CD8-positive, alpha-beta memory T cell (primary cell): ENCODE measurements at regions not wholly inside any gene's neighbourhood (a gene's known extent, or its start where the extent isn't known, plus 50 kb on each side); places are given as distances from the start of the nearest gene placed in this dataset.
"Not testable (repeated sequence)": the region's sequence is repeated elsewhere in the genome, so short reads cannot be mapped to it uniquely, and the experiment has no call there.

ENCODE experiments used
- CTCF ChIA-PET: fragments of 350-600 bp; sonication (Branson Sonifier 250); formaldehyde crosslinking; loops from one replicate; lab custom pipeline; 2021; ENCODE audit warnings: antibody characterized with exemption; lab: Charles Lee
- POLR2A ChIA-PET: fragments of 350-600 bp; sonication (Branson Sonifier 250); formaldehyde crosslinking; loops from one replicate; lab custom pipeline; 2021; ENCODE audit warnings: antibody characterized with exemption; lab: Charles Lee
- DNase-seq, 5 donors: peaks; one replicate each; pipeline versions ENCODE4 v3.0.0 to v3.0.0-alpha.2; 2020 to 2022; ENCODE audit warnings: mixed read lengths in 1 of 5
- H3K27ac ChIP-seq: one replicate; pipeline ENCODE4 v1.7.0; 2013; ENCODE audit warnings: low read depth, mild to moderate bottlenecking, low read length, moderate library complexity
- H3K27me3 ChIP-seq: 2 replicates; pipeline ENCODE4 v1.7.0; 2013; ENCODE audit warnings: low read length, mild to moderate bottlenecking; ENCODE audit not compliant: insufficient read depth, poor library complexity, severe bottlenecking
- H3K36me3 ChIP-seq: 2 replicates; pipeline ENCODE4 v1.7.0; 2013; ENCODE audit warnings: mild to moderate bottlenecking, low read length, moderate library complexity; ENCODE audit not compliant: insufficient read depth
- H3K4me1 ChIP-seq: 2 replicates; pipeline ENCODE4 v1.7.0; 2013; ENCODE audit warnings: mild to moderate bottlenecking, low read length, moderate library complexity; ENCODE audit not compliant: insufficient read depth
- H3K4me3 ChIP-seq: 2 replicates; pipeline ENCODE4 v1.7.0; 2013; ENCODE audit warnings: mild to moderate bottlenecking, low read length
- H3K9me3 ChIP-seq: 2 replicates; pipeline ENCODE4 v1.7.0; 2013; ENCODE audit warnings: mild to moderate bottlenecking, low read length
- H3K27ac Mint-ChIP-seq, 8 donors: one replicate each; pipeline ENCODE4 v1.8.0; 2020 to 2021; ENCODE audit warnings: mixed read lengths in 8 of 8, mild to moderate bottlenecking in 6 of 8, inconsistent platforms in 3 of 8, moderate library complexity in 3 of 8
- H3K27me3 Mint-ChIP-seq, 2 donors: one replicate each; pipeline ENCODE4 v1.8.0; 2020 to 2021; ENCODE audit warnings: mixed read lengths in 2 of 2, mild to moderate bottlenecking in 1 of 2, moderate library complexity in 1 of 2
- H3K36me3 Mint-ChIP-seq, 3 donors: one replicate each; pipeline ENCODE4 v1.8.0; 2020 to 2021; ENCODE audit warnings: mixed read lengths in 3 of 3, inconsistent platforms in 1 of 3, mild to moderate bottlenecking in 1 of 3
- H3K4me1 Mint-ChIP-seq, 3 donors: one replicate each; pipeline ENCODE4 v1.8.0; 2020 to 2021; ENCODE audit warnings: mixed read lengths in 3 of 3, inconsistent platforms in 1 of 3, mild to moderate bottlenecking in 1 of 3
- H3K4me3 Mint-ChIP-seq, 7 donors: one replicate each; pipeline ENCODE4 v1.8.0; 2020 to 2021; ENCODE audit warnings: mixed read lengths in 7 of 7, mild to moderate bottlenecking in 6 of 7, moderate library complexity in 4 of 7, inconsistent platforms in 2 of 7
- H3K9me3 Mint-ChIP-seq, 5 donors: one replicate each; pipeline ENCODE4 v1.8.0; 2020 to 2022; ENCODE audit warnings: mixed read lengths in 5 of 5, mild to moderate bottlenecking in 3 of 5, moderate library complexity in 2 of 5, inconsistent platforms in 1 of 5

DNA sequence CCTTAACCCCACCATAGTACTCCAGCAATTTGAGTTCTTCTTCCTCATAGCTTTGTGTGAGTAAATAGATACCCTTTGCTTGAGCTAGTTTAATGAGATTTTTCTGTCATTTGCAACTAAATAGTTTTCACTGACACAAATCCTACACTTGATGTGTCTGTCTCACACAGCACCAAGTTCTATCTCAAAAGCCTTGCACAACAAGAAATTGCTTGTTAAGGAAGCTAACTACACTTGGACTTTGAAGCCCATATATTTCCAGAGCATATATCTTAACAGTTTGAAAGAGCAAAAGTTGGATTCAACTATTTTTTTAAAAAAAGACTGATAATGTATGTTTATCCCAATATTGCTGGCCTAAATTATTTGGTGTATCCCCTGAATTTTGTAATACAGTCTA is 459.2 kb downstream of the ACTL7B start:
- Histone ChIP-seq H3K4me1 (no peaks in the 10 kb centered on the region), H3K27me3 (no peaks in the 10 kb centered on the region), H3K9me3 (no peaks in the 10 kb centered on the region), H3K27ac (no peak overlapping the region), H3K4me3 (no peak overlapping the region), H3K36me3 (no peaks in the 10 kb centered on the region)
- ChIA-PET CTCF (no interaction called here), POLR2A (no interaction called here)
- no peak overlapping the region for H3K27ac Mint-ChIP-seq
- no peak for DNase-seq
- no peaks in the 10 kb centered on the region for H3K27me3 Mint-ChIP-seq
- peaks cover 0 to 7% (median 2%) of the 10 kb centered on the region in 5 donors for H3K9me3 Mint-ChIP-seq
- H3K4me1 Mint-ChIP-seq, result no peaks in the 10 kb centered on the region
- H3K4me3 Mint-ChIP-seq, result no peak overlapping the region
- no peaks in the 10 kb centered on the region for H3K36me3 Mint-ChIP-seq

DNA sequence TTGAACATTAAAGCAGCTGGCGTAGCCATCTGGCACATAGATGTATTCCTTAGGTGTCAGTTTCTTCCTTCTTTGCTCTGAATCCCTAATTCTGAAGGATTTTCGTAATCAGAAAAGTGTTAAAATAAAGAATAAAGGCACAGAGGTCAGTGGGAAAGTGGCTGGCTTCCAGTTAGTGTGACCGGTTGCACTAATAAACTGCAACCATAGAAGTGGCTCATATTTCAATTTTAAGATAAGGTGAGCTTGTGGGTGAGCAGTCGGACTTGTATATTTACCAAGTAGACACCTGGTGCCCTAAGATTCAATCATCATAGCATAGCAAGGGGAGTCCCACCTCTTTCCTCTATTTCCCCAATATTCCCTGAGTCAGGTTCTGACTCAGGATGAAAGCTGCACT is 459.6 kb downstream of the ACTL7B start:
- H3K36me3 Mint-ChIP-seq, result no peaks in the 10 kb centered on the region
- no peak overlapping the region for H3K27ac Mint-ChIP-seq
- H3K4me3 Mint-ChIP-seq, result no peak overlapping the region
- POLR2A ChIA-PET, result no interaction called here
- Histone ChIP-seq H3K36me3 (no peaks in the 10 kb centered on the region), H3K9me3 (no peaks in the 10 kb centered on the region), H3K27me3 (no peaks in the 10 kb centered on the region), H3K27ac (no peak overlapping the region), H3K4me3 (no peak overlapping the region), H3K4me1 (no peaks in the 10 kb centered on the region)
- H3K9me3 Mint-ChIP-seq, result peaks cover 0 to 7% (median 2%) of the 10 kb centered on the region in 5 donors
- no peaks in the 10 kb centered on the region for H3K4me1 Mint-ChIP-seq
- no peak for DNase-seq
- CTCF ChIA-PET, result no interaction called here
- no peaks in the 10 kb centered on the region for H3K27me3 Mint-ChIP-seq

DNA sequence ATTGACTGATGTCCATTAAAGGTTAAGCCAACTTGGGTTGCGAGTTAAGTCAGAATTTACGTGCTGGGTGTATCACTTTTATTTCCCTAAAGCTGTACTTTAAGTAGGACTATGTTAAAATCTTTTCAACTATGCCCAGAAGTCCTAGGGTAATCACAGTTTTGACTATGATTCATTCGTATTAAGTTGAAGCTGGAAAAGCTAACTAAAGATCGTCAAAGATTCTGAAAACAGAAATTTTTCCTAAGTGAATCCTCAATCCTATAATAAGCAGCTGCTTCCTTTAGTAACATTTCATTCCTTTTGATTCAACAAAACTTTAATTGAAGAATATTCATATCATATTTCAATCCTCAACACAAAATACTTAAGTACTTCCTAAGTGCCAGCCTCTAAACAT is 460.4 kb downstream of the ACTL7B start:
- DNase-seq, result no peak
- no peaks in the 10 kb centered on the region for H3K9me3 ChIP-seq
- Mint-ChIP-seq H3K4me3 (no peak overlapping the region), H3K4me1 (no peaks in the 10 kb centered on the region), H3K27ac (no peak overlapping the region), H3K9me3 (peaks cover 0 to 7% (median 0%) of the 10 kb centered on the region in 5 donors), H3K36me3 (no peaks in the 10 kb centered on the region), H3K27me3 (no peaks in the 10 kb centered on the region)
- CTCF ChIA-PET, result no interaction called here
- no peaks in the 10 kb centered on the region for H3K36me3 ChIP-seq
- POLR2A ChIA-PET, result no interaction called here
- H3K4me3 ChIP-seq, result no peak overlapping the region
- no peaks in the 10 kb centered on the region for H3K4me1 ChIP-seq
- no peak overlapping the region for H3K27ac ChIP-seq
- H3K27me3 ChIP-seq, result no peaks in the 10 kb centered on the region

DNA sequence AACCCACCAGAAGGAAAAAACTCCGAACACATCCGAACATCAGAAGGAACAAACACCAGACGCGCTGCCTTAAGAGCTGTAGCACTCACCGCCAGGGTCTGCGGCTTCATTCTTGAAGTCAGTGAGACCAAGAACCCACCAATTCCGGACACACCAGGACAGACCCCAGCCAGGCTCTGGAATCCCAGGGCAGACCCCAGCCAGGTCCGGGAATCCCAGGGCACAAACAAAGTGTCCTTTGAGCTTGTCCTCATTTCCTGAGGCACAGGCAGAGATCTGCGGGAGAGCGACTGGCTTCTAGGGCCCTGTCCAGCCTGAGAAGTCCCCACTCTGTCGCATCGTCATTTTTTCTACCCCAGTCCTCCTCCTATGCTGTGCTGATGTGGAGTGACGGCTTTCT is 461.1 kb downstream of the ACTL7B start:
- ChIA-PET CTCF (no interaction called here), POLR2A (no interaction called here)
- Mint-ChIP-seq H3K27me3 (no peaks in the 10 kb centered on the region), H3K36me3 (no peaks in the 10 kb centered on the region), H3K9me3 (peaks cover 0 to 7% (median 0%) of the 10 kb centered on the region in 5 donors), H3K4me3 (no peak overlapping the region), H3K27ac (no peak overlapping the region), H3K4me1 (no peaks in the 10 kb centered on the region)
- Histone ChIP-seq H3K4me1 (no peaks in the 10 kb centered on the region), H3K27me3 (no peaks in the 10 kb centered on the region), H3K27ac (no peak overlapping the region), H3K36me3 (no peaks in the 10 kb centered on the region), H3K4me3 (no peak overlapping the region), H3K9me3 (no peaks in the 10 kb centered on the region)
- DNase-seq, result no peak

DNA sequence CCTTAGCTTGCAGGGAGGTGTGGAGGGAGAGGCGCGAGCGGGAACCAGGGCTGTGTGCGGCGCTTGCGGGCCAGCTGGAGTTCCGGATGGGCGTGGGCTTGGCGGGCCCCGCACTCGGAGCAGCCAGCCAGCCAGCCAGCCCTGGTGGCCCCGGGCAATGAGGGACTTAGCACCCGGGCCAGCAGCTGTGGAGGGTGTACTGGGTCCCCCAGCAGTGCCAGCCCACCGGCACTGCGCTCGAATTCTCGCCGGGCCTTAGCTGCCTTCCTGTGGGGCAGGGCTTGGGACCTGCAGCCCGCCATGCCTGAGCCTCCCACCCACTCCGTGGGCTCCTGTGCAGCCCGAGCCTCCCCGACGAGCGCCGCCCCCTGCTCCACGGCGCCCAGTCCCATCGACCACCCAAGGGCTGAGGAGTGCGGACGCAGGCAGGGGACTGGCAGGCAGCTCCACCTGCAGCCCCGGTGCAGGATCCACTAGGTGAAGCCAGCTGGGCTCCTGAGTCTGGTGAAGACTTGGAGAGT is 462.2 kb downstream of the ACTL7B start:
- H3K4me3 Mint-ChIP-seq, POLR2A ChIA-PET, H3K9me3 ChIP-seq, H3K36me3 Mint-ChIP-seq, H3K4me1 ChIP-seq, CTCF ChIA-PET, H3K27me3 Mint-ChIP-seq, H3K27ac ChIP-seq, DNase-seq, H3K36me3 ChIP-seq, H3K4me1 Mint-ChIP-seq, H3K27me3 ChIP-seq, H3K4me3 ChIP-seq, H3K27ac Mint-ChIP-seq: not testable (repeated sequence)
- H3K9me3 Mint-ChIP-seq, result peaks cover 0 to 10% (median 3%) of the 10 kb centered on the region in 5 donors

DNA sequence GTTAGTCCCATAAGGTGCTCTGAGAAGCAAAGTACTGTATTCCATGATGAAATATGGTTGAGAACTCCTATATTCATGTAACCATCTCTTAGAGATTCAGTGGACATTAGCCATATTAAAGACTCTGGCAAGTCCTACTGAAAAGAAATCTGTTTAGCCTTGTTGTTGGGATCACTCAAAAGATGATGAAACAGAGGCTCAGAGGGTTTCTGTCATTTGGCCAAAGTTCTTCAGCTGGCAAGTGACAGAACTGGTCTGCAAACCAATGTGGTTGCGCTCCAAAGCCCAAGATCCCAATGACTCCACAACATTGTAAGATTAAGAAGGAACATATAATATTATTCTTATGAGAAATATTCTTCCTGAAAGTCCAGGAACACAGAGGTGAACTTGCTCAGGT is 462.9 kb downstream of the ACTL7B start:
- Mint-ChIP-seq H3K36me3 (no peaks in the 10 kb centered on the region), H3K27ac (no peak overlapping the region), H3K4me1 (no peaks in the 10 kb centered on the region), H3K27me3 (no peaks in the 10 kb centered on the region), H3K9me3 (peaks cover under 1 to 10% (median 3%) of the 10 kb centered on the region in 5 donors), H3K4me3 (no peak overlapping the region)
- Histone ChIP-seq H3K27me3 (no peaks in the 10 kb centered on the region), H3K27ac (no peak overlapping the region), H3K9me3 (no peaks in the 10 kb centered on the region), H3K36me3 (no peaks in the 10 kb centered on the region), H3K4me3 (no peak overlapping the region), H3K4me1 (no peaks in the 10 kb centered on the region)
- ChIA-PET CTCF (no interaction called here), POLR2A (no interaction called here)
- no peak for DNase-seq

DNA sequence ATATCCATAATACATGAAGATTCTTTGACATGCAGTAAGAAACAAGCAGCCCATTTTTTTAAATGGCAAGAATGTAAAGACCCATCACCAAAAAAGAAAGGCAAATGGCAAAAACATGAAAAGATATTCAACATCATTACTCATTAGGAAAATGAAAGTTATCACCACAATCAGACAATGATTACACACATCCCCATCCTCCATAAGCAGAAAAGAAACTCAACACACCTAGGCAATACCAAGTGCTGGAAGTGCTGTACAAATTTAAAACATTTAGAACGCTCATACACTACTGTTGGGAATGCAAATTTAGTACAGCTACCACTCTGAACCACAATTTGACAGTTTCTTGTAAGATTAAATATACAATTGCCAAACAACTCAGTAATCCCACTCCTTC is 466.7 kb downstream of the ACTL7B start:
- ChIA-PET CTCF (no interaction called here), POLR2A (no interaction called here)
- peaks cover 4 to 7% (median 6%) of the 10 kb centered on the region in 5 donors for H3K9me3 Mint-ChIP-seq
- H3K36me3 Mint-ChIP-seq, result no peaks in the 10 kb centered on the region
- no peak overlapping the region for H3K27ac Mint-ChIP-seq
- no peaks in the 10 kb centered on the region for H3K4me1 Mint-ChIP-seq
- no peaks in the 10 kb centered on the region for H3K4me1 ChIP-seq
- no peaks in the 10 kb centered on the region for H3K27me3 ChIP-seq
- no peaks in the 10 kb centered on the region for H3K36me3 ChIP-seq
- no peaks in the 10 kb centered on the region for H3K27me3 Mint-ChIP-seq
- no peak overlapping the region for H3K4me3 ChIP-seq
- no peak for DNase-seq
- no peak overlapping the region for H3K27ac ChIP-seq
- H3K9me3 ChIP-seq, result no peaks in the 10 kb centered on the region
- H3K4me3 Mint-ChIP-seq, result no peak overlapping the region

DNA sequence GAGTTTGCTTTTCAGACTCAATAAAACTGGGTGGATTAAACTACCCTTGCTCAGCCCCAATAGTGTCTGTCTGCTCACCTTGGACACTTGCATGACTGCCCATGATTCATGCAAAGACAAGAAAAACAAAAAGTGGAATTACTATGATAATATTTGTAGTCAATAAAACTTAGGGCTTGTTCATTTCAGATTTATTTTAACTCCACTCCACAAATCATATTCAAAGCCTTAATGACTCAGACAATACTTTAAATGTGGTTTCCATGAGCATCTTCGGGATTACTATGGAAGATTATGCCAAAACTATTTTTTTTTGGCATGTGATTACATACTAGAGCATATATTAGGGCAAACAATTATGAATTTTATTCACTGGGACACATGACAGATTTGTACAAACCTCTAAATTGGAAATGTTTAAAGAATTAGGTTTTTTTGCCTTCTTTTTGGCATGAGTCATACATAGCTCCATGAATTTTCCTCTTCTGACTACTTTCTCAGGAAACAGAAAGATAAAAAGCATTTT is 468.9 kb downstream of the ACTL7B start:
- H3K27me3 Mint-ChIP-seq, result no peaks in the 10 kb centered on the region
- Histone ChIP-seq H3K4me3 (no peak overlapping the region), H3K4me1 (no peaks in the 10 kb centered on the region), H3K27ac (no peak overlapping the region), H3K27me3 (no peaks in the 10 kb centered on the region), H3K9me3 (no peaks in the 10 kb centered on the region), H3K36me3 (no peaks in the 10 kb centered on the region)
- no peaks in the 10 kb centered on the region for H3K36me3 Mint-ChIP-seq
- CTCF ChIA-PET, result no interaction called here
- H3K4me3 Mint-ChIP-seq, result no peak overlapping the region
- DNase-seq, result no peak
- H3K27ac Mint-ChIP-seq, result no peak overlapping the region
- H3K9me3 Mint-ChIP-seq, result peaks cover 4 to 7% (median 6%) of the 10 kb centered on the region in 5 donors
- H3K4me1 Mint-ChIP-seq, result no peaks in the 10 kb centered on the region
- POLR2A ChIA-PET, result no interaction called here

DNA sequence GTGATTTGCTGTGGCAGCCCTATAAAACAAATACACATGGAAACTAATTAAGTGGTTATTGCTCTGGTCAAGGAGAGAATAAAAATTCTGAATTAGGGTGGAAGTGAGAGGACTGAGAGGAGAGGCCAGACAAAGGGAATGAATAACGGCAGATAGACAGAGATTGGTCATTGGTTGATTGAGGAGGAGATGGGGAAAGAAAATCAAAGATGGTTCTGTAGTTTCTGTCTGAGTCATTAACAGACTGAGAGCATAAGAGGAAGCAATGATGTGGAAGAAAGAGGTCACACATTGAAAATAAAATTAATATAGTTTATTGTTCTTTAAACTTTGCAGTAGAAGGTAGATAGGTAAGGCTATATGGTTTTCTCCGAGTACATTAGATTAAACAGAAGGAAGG is 469.8 kb downstream of the ACTL7B start:
- no peaks in the 10 kb centered on the region for H3K27me3 Mint-ChIP-seq
- Histone ChIP-seq H3K4me1 (no peaks in the 10 kb centered on the region), H3K27ac (no peak overlapping the region), H3K27me3 (no peaks in the 10 kb centered on the region), H3K4me3 (no peak overlapping the region), H3K36me3 (no peaks in the 10 kb centered on the region), H3K9me3 (no peaks in the 10 kb centered on the region)
- no peaks in the 10 kb centered on the region for H3K4me1 Mint-ChIP-seq
- CTCF ChIA-PET, result no interaction called here
- DNase-seq, result no peak
- POLR2A ChIA-PET, result no interaction called here
- peaks cover 4 to 7% (median 6%) of the 10 kb centered on the region in 5 donors for H3K9me3 Mint-ChIP-seq
- no peaks in the 10 kb centered on the region for H3K36me3 Mint-ChIP-seq
- no peak overlapping the region for H3K27ac Mint-ChIP-seq
- no peak overlapping the region for H3K4me3 Mint-ChIP-seq
